ENCODE measurements at regions not wholly inside any gene's neighbourhood (a gene's known extent, or its start where the extent isn't known, plus 50 kb on each side); places are given as distances from the start of the nearest gene placed in this dataset.
"Not testable (repeated sequence)": the region's sequence is repeated elsewhere in the genome, so short reads cannot be mapped to it uniquely, and the experiment has no call there.

DNA sequence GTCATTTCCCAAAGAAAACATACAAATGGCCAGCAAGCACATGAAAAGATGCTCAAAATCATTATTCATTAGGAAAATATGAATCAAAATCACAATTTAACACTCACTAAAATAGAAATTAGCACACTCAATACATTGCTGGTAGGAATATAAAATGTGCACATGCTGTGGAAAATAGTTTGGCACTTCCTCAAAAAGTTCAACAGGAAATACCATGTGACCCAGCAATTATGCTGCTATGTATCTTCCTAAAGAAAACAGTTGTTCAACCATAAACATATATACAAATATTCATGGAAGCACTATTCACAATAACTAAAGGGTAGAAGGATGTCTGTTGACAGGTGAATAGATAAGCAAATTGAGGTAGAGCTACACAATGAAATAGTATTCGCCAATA lies 187.3 kb upstream of the SOX6 start:
- Histone ChIP-seq H3K4me3 (ENCODE audit: low read length in 3 of 3) (no peak overlapping the region), H3K27me3 (ENCODE audit: control insufficient read depth in 3 of 3, insufficient read depth in 3 of 3, low read length in 3 of 3) (no peaks in the 10 kb centered on the region), H3K9ac (ENCODE audit: low read depth in 1 of 3, low read length in 3 of 3) (no peak overlapping the region), H3K4me1 (ENCODE audit: control insufficient read depth in 3 of 3, insufficient read depth in 3 of 3, low read length in 3 of 3) (no peaks in the 10 kb centered on the region), H3K9me3 (ENCODE audit: control insufficient read depth in 3 of 3, low read length in 3 of 3) (no peaks in the 10 kb centered on the region), H3K36me3 (ENCODE audit: control insufficient read depth in 3 of 3, insufficient read depth in 3 of 3, low read length in 3 of 3) (no peaks in the 10 kb centered on the region), H3K27ac (ENCODE audit: low read depth, low read length) (no peak overlapping the region)

DNA sequence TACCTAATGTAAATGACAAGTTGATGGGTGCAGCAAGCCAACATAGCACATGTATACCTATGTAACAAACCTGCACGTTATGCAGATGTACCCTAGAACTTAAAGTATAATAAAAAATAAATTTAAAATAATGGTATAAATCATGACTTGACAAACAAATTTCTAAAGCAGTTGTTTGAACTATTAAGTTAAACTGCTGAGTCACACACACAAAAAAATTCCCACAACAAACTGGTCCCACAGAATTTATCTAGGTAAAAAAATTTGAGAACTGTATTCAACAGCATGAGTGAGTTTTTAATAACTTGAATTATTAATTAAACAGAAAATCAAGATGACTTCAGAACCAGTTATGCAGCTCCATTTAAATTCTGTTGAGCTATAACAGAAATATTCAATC lies 186.0 kb upstream of the SOX6 start:
- H3K4me1 ChIP-seq (ENCODE audit: control insufficient read depth in 3 of 3, insufficient read depth in 3 of 3, low read length in 3 of 3), result no peaks in the 10 kb centered on the region
- no peak overlapping the region for H3K9ac ChIP-seq (ENCODE audit: low read depth in 1 of 3, low read length in 3 of 3)
- H3K9me3 ChIP-seq (ENCODE audit: control insufficient read depth in 3 of 3, low read length in 3 of 3), result no peaks in the 10 kb centered on the region
- no peak overlapping the region for H3K4me3 ChIP-seq (ENCODE audit: low read length in 3 of 3)
- H3K27ac ChIP-seq (ENCODE audit: low read depth, low read length), result no peak overlapping the region
- H3K36me3 ChIP-seq (ENCODE audit: control insufficient read depth in 3 of 3, insufficient read depth in 3 of 3, low read length in 3 of 3), result no peaks in the 10 kb centered on the region
- no peaks in the 10 kb centered on the region for H3K27me3 ChIP-seq (ENCODE audit: control insufficient read depth in 3 of 3, insufficient read depth in 3 of 3, low read length in 3 of 3)

DNA sequence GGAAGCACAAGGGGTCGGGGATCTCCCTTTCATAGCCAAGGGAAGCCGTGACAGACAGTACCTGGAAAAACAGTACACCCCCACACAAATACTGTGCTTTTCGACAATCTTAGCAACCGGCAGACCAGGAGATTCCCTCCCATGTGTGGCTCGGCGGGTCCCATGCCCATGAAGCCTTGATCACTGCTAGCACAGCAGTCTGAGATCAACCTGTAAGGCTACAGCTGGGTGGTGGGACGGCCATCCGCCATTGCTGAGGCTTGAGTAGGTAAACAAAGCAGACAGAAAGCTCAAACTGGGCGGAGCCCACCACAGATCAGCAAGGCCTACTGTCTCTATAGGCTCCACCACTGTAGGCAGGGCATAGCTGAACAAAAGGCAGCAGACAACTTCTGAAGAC lies 180.2 kb upstream of the SOX6 start:
- Histone ChIP-seq H3K9me3 (ENCODE audit: control insufficient read depth in 3 of 3, low read length in 3 of 3) (no peaks in the 10 kb centered on the region), H3K4me1 (ENCODE audit: control insufficient read depth in 3 of 3, insufficient read depth in 3 of 3, low read length in 3 of 3) (peaks cover 0 to 3% (median 0%) of the 10 kb centered on the region in 3 donors), H3K27me3 (ENCODE audit: control insufficient read depth in 3 of 3, insufficient read depth in 3 of 3, low read length in 3 of 3) (no peaks in the 10 kb centered on the region), H3K9ac (ENCODE audit: low read depth in 1 of 3, low read length in 3 of 3) (no peak overlapping the region), H3K36me3 (ENCODE audit: control insufficient read depth in 3 of 3, insufficient read depth in 3 of 3, low read length in 3 of 3) (no peaks in the 10 kb centered on the region), H3K4me3 (ENCODE audit: low read length in 3 of 3) (no peak overlapping the region), H3K27ac (ENCODE audit: low read depth, low read length) (no peak overlapping the region)

DNA sequence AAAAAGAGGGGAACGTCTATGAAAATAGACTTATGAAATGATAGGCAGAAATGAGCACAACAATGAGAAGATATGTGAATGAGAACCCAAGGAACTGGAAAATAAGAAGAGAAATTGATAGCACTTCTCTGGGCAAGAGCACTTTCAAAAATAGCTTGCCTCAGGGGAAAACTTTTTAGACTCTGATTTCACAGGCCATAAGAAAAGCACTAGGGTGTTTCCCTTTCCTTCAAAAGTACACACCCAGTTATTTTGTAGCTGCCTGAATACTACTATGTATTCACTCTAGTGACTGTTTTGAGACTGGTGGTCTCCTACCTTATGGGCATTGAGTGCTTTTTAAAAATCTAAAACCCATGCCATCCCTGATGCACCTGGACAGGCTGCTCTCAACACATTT lies 172.3 kb upstream of the SOX6 start:
- peaks cover 23 to 27% (median 26%) of the 10 kb centered on the region in 3 donors for H3K4me1 ChIP-seq (ENCODE audit: control insufficient read depth in 3 of 3, insufficient read depth in 3 of 3, low read length in 3 of 3)
- no peaks in the 10 kb centered on the region for H3K9me3 ChIP-seq (ENCODE audit: control insufficient read depth in 3 of 3, low read length in 3 of 3)
- H3K4me3 ChIP-seq (ENCODE audit: low read length in 3 of 3), result peak overlapping the region in 1 of 3 donors; percentile 9
- H3K27me3 ChIP-seq (ENCODE audit: control insufficient read depth in 3 of 3, insufficient read depth in 3 of 3, low read length in 3 of 3), result no peaks in the 10 kb centered on the region
- H3K27ac ChIP-seq (ENCODE audit: low read depth, low read length), result no peak overlapping the region
- H3K36me3 ChIP-seq (ENCODE audit: control insufficient read depth in 3 of 3, insufficient read depth in 3 of 3, low read length in 3 of 3), result no peaks in the 10 kb centered on the region
- H3K9ac ChIP-seq (ENCODE audit: low read depth in 1 of 3, low read length in 3 of 3), result no peak overlapping the region

DNA sequence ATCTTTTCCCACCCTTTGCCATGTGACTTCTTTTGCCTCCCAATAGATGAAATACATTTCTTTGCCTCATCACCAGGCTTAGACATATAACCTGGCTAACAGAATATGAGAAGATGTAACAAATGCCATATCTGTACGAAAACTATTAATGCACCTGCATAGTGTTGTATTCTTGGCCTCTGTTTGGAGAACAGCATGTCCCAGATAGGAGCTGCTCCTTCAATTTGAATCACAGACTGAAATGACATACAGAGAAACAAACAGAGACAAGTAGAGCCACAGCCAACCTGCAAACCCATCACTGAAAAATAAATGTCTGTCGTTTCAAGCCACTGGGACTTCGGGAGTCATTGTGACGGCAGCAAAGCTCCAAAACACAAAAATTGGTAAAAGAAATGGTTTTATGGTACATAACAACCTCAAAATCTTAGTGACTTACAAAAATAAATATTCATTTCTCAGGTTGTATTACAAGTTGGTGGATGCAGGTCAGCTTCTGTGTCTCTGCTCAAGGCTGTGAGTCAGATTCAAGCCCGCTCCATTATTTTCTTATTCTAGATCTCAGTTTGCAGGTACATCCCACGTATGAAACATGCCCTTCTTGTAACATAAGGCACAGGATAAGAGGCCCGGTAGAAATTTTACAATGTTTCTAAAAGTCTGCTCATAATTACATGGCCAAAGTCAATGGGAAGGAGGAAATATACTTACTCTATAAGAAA lies 171.3 kb upstream of the SOX6 start:
- Histone ChIP-seq H3K27ac (ENCODE audit: low read depth, low read length) (no peak overlapping the region), H3K4me1 (ENCODE audit: control insufficient read depth in 3 of 3, insufficient read depth in 3 of 3, low read length in 3 of 3) (peaks cover 23 to 27% (median 26%) of the 10 kb centered on the region in 3 donors), H3K4me3 (ENCODE audit: low read length in 3 of 3) (no peak overlapping the region), H3K9me3 (ENCODE audit: control insufficient read depth in 3 of 3, low read length in 3 of 3) (no peaks in the 10 kb centered on the region), H3K36me3 (ENCODE audit: control insufficient read depth in 3 of 3, insufficient read depth in 3 of 3, low read length in 3 of 3) (no peaks in the 10 kb centered on the region), H3K27me3 (ENCODE audit: control insufficient read depth in 3 of 3, insufficient read depth in 3 of 3, low read length in 3 of 3) (no peaks in the 10 kb centered on the region), H3K9ac (ENCODE audit: low read depth in 1 of 3, low read length in 3 of 3) (no peak overlapping the region)

DNA sequence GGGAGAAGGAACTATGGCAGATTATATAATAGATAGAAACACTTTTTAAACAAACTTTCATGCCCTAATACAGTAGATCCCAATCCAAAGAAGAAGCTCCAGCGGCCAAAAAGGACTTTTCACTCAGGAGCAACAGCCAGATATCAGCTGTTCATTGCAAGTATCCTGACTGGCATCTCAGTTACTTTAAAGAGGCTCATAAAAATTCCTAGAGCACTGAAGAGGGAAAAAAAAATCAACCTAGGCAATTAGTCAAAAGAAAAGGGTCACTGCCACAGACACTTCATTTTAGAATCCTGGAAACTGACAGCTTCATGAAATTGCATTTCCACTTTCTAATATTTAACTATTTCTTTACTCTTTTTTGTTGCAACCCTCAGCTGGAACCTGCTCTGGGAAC lies 170.6 kb upstream of the SOX6 start:
- Histone ChIP-seq H3K4me1 (ENCODE audit: control insufficient read depth in 3 of 3, insufficient read depth in 3 of 3, low read length in 3 of 3) (peaks cover 23 to 27% (median 26%) of the 10 kb centered on the region in 3 donors), H3K27ac (ENCODE audit: low read depth, low read length) (no peak overlapping the region), H3K36me3 (ENCODE audit: control insufficient read depth in 3 of 3, insufficient read depth in 3 of 3, low read length in 3 of 3) (no peaks in the 10 kb centered on the region), H3K9ac (ENCODE audit: low read depth in 1 of 3, low read length in 3 of 3) (no peak overlapping the region), H3K4me3 (ENCODE audit: low read length in 3 of 3) (no peak overlapping the region), H3K27me3 (ENCODE audit: control insufficient read depth in 3 of 3, insufficient read depth in 3 of 3, low read length in 3 of 3) (no peaks in the 10 kb centered on the region), H3K9me3 (ENCODE audit: control insufficient read depth in 3 of 3, low read length in 3 of 3) (no peaks in the 10 kb centered on the region)

DNA sequence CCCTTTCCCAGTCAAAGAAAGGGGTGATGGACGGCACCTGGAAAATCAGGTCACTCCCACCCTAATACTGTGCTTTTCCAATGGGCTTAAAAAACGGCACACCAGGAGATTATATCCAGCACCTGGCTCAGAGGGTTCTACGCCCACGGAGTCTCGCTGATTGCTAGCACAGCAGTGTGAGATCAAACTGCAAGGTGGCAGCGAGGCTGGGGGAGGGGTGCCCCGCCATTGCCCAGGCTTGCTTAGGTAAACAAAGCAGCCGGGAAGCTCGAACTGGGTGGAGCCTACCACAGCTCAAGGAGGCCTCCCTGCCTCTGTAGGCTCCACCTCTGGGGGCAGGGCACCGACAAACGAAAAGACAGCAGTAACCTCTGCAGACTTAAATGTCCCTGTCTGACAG lies 164.4 kb upstream of the SOX6 start:
- H3K27ac ChIP-seq (ENCODE audit: low read depth, low read length); H3K36me3 ChIP-seq (ENCODE audit: control insufficient read depth in 3 of 3, insufficient read depth in 3 of 3, low read length in 3 of 3); H3K4me3 ChIP-seq (ENCODE audit: low read length in 3 of 3); H3K9ac ChIP-seq (ENCODE audit: low read depth in 1 of 3, low read length in 3 of 3); H3K27me3 ChIP-seq (ENCODE audit: control insufficient read depth in 3 of 3, insufficient read depth in 3 of 3, low read length in 3 of 3); H3K9me3 ChIP-seq (ENCODE audit: control insufficient read depth in 3 of 3, low read length in 3 of 3); H3K4me1 ChIP-seq (ENCODE audit: control insufficient read depth in 3 of 3, insufficient read depth in 3 of 3, low read length in 3 of 3): not testable (repeated sequence)

DNA sequence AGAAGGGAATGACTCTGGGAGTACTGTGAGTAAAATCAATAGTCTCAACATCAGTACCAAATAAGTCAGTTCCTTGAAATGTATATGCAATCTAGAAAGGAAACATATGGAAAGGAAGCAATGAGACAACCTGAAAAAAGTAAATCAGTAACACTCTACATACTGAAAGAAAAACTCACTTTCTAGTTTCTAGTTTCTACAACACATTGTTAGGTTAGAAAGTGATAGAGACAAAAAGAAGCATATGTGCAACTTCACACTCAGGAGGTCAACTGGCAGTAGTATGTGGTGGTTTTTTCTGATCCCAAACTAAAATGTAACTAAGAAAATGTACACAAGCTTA lies 156.5 kb upstream of the SOX6 start:
- Histone ChIP-seq H3K27me3 (ENCODE audit: control insufficient read depth in 3 of 3, insufficient read depth in 3 of 3, low read length in 3 of 3) (no peaks in the 10 kb centered on the region), H3K4me1 (ENCODE audit: control insufficient read depth in 3 of 3, insufficient read depth in 3 of 3, low read length in 3 of 3) (peaks cover 0 to 5% (median 0%) of the 10 kb centered on the region in 3 donors), H3K4me3 (ENCODE audit: low read length in 3 of 3) (no peak overlapping the region), H3K9me3 (ENCODE audit: control insufficient read depth in 3 of 3, low read length in 3 of 3) (no peaks in the 10 kb centered on the region), H3K36me3 (ENCODE audit: control insufficient read depth in 3 of 3, insufficient read depth in 3 of 3, low read length in 3 of 3) (no peaks in the 10 kb centered on the region), H3K27ac (ENCODE audit: low read depth, low read length) (no peak overlapping the region), H3K9ac (ENCODE audit: low read depth in 1 of 3, low read length in 3 of 3) (no peak overlapping the region)

DNA sequence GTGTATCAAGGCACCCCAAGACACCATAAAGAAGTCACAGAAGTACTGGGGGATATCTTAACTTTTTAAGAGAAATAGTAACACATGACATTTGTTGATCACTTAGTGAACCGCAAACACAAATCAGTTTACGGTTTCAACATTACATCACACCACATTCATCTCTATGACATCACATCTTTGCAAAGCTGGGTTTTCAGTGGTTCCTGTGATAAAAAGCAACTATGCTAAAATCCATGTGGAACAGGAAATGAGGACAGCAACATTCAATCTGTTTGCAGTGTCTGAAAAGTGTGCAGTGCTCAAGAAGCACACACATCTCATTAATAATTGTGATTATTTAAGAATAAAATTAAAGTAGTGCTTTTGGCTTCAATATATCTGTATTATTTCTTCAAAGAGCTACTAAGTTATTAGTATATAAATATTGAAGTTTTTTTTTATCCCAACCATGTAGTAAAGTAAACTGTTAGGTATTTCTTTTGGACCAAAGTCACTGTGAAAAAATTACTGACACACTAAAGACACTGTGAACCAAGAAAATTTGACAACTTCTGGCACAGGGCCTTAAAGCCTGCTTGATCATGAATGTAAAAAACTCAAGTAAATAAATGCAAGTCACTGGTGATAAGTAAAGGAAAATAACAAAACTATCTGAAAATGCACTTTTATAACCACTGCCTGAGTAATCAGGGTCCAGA lies 156.0 kb upstream of the SOX6 start:
- Histone ChIP-seq H3K27me3 (ENCODE audit: control insufficient read depth in 3 of 3, insufficient read depth in 3 of 3, low read length in 3 of 3) (no peaks in the 10 kb centered on the region), H3K9ac (ENCODE audit: low read depth in 1 of 3, low read length in 3 of 3) (no peak overlapping the region), H3K36me3 (ENCODE audit: control insufficient read depth in 3 of 3, insufficient read depth in 3 of 3, low read length in 3 of 3) (no peaks in the 10 kb centered on the region), H3K4me3 (ENCODE audit: low read length in 3 of 3) (no peak overlapping the region), H3K4me1 (ENCODE audit: control insufficient read depth in 3 of 3, insufficient read depth in 3 of 3, low read length in 3 of 3) (peaks cover 0 to 5% (median 0%) of the 10 kb centered on the region in 3 donors), H3K9me3 (ENCODE audit: control insufficient read depth in 3 of 3, low read length in 3 of 3) (no peaks in the 10 kb centered on the region), H3K27ac (ENCODE audit: low read depth, low read length) (no peak overlapping the region)
